ENCODE measurements at regions not wholly inside any gene's neighbourhood (a gene's known extent, or its start where the extent isn't known, plus 50 kb on each side); places are given as distances from the start of the nearest gene placed in this dataset.
"Not testable (repeated sequence)": the region's sequence is repeated elsewhere in the genome, so short reads cannot be mapped to it uniquely, and the experiment has no call there.

- not testable (repeated sequence) for TF ChIP-seq POLR2A (IDR thresholded peaks at IDR 0.05)
- TF ChIP-seq, protein P1, sequence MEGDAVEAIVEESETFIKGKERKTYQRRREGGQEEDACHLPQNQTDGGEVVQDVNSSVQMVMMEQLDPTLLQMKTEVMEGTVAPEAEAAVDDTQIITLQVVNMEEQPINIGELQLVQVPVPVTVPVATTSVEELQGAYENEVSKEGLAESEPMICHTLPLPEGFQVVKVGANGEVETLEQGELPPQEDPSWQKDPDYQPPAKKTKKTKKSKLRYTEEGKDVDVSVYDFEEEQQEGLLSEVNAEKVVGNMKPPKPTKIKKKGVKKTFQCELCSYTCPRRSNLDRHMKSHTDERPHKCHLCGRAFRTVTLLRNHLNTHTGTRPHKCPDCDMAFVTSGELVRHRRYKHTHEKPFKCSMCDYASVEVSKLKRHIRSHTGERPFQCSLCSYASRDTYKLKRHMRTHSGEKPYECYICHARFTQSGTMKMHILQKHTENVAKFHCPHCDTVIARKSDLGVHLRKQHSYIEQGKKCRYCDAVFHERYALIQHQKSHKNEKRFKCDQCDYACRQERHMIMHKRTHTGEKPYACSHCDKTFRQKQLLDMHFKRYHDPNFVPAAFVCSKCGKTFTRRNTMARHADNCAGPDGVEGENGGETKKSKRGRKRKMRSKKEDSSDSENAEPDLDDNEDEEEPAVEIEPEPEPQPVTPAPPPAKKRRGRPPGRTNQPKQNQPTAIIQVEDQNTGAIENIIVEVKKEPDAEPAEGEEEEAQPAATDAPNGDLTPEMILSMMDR (IDR thresholded peaks at IDR 0.05), result not testable (repeated sequence)
Observed at GRCh38 chr16:87049216-87049615, 268.0 kb downstream of the C16orf95 start.

Data from heart left ventricle (tissue), 13 donors.